HG02588 (cell line): ENCODE measurements at regions not wholly inside any gene's neighbourhood (a gene's known extent, or its start where the extent isn't known, plus 50 kb on each side); places are given as distances from the start of the nearest gene placed in this dataset.

Experiments
- ATAC-seq: cut with Tn5 transposase; IDR thresholded peaks from one replicate; pipeline ENCODE4 v1.9.1; 2021; ENCODE audit warnings: mild to moderate bottlenecking, moderate library complexity; ENCODE audit not compliant: unreplicated experiment

- no peak for ATAC-seq
Observed at GRCh38 chr10:113967126-113967525, 76.5 kb upstream of the ADRB1 start.

- no peak for ATAC-seq
Observed at GRCh38 chr10:113970641-113971040, 73.0 kb upstream of the ADRB1 start.

- no peak for ATAC-seq
Observed at GRCh38 chr10:113971349-113971973, 72.2 kb upstream of the ADRB1 start.

- no peak for ATAC-seq
Observed at GRCh38 chr10:113977174-113977573, 66.5 kb upstream of the ADRB1 start.

GRCh38 chr10:113978802-113979201 is 64.9 kb upstream of the ADRB1 start:
- ATAC-seq = no peak

- no peak for ATAC-seq
Observed at GRCh38 chr10:113979409-113979808, 64.3 kb upstream of the ADRB1 start.

- ATAC-seq = no peak
Observed at GRCh38 chr10:113980408-113981087, 63.1 kb upstream of the ADRB1 start.

GRCh38 chr10:113982296-113982695 is 61.4 kb upstream of the ADRB1 start:
- no peak for ATAC-seq

GRCh38 chr10:113982769-113983168 is 60.9 kb upstream of the ADRB1 start:
- peak; percentile 85 for ATAC-seq

- no peak for ATAC-seq
Observed at GRCh38 chr10:113983552-113983951, 60.1 kb upstream of the ADRB1 start.

- ATAC-seq = no peak
Observed at GRCh38 chr10:113985297-113985844, 58.3 kb upstream of the ADRB1 start.

- ATAC-seq = no peak
Observed at GRCh38 chr10:113986316-113986715, 57.4 kb upstream of the ADRB1 start.

- ATAC-seq = no peak
Observed at GRCh38 chr10:113987156-113987555, 56.5 kb upstream of the ADRB1 start.

GRCh38 chr10:113987805-113988204 is 55.9 kb upstream of the ADRB1 start:
- ATAC-seq = no peak

- ATAC-seq = no peak
Observed at GRCh38 chr10:113988535-113988934, 55.1 kb upstream of the ADRB1 start.

- ATAC-seq = no peak
Observed at GRCh38 chr10:113991091-113991860, 52.4 kb upstream of the ADRB1 start.

GRCh38 chr10:113992471-113993011 is 51.1 kb upstream of the ADRB1 start:
- ATAC-seq = no peak

GRCh38 chr10:113993489-113993991 is 50.1 kb upstream of the ADRB1 start:
- ATAC-seq = no peak
